ENCODE measurements at regions not wholly inside any gene's neighbourhood (a gene's known extent, or its start where the extent isn't known, plus 50 kb on each side); places are given as distances from the start of the nearest gene placed in this dataset.

- no peak for TF ChIP-seq CTCF (IDR thresholded peaks at IDR 0.05; ENCODE audit: extremely low read depth, missing control alignments)
- DNase-seq (ENCODE audit: low spot score): no peak
Observed at GRCh38 chr9:84141741-84142370, 161.3 kb downstream of the RMI1 start.

- no peak for DNase-seq (ENCODE audit: low spot score)
- TF ChIP-seq CTCF (IDR thresholded peaks at IDR 0.05; ENCODE audit: extremely low read depth, missing control alignments): no peak
Observed at GRCh38 chr9:84145031-84145430, 164.4 kb downstream of the RMI1 start.

- no peak for TF ChIP-seq CTCF (IDR thresholded peaks at IDR 0.05; ENCODE audit: extremely low read depth, missing control alignments)
Observed at GRCh38 chr9:84145780-84146179, 165.2 kb downstream of the RMI1 start.

GRCh38 chr9:84146893-84147710, 166.5 kb downstream of the RMI1 start:
- DNase-seq (ENCODE audit: low spot score): no peak
- no peak for TF ChIP-seq CTCF (IDR thresholded peaks at IDR 0.05; ENCODE audit: extremely low read depth, missing control alignments)

More at GRCh38 chr9:84145780-84146179, 165.2 kb downstream of the RMI1 start:
- no peak for DNase-seq (ENCODE audit: low spot score)

- no peak for DNase-seq (ENCODE audit: low spot score)
- no peak for TF ChIP-seq CTCF (IDR thresholded peaks at IDR 0.05; ENCODE audit: extremely low read depth, missing control alignments)
Observed at GRCh38 chr9:84151236-84151635, 170.6 kb downstream of the RMI1 start.

GRCh38 chr9:84151640-84152039, 171.0 kb downstream of the RMI1 start:
- no peak for DNase-seq (ENCODE audit: low spot score)
- TF ChIP-seq CTCF (IDR thresholded peaks at IDR 0.05; ENCODE audit: extremely low read depth, missing control alignments): no peak

GRCh38 chr9:84152204-84152603, 171.6 kb downstream of the RMI1 start:
- DNase-seq (ENCODE audit: low spot score): no peak
- no peak for TF ChIP-seq CTCF (IDR thresholded peaks at IDR 0.05; ENCODE audit: extremely low read depth, missing control alignments)
